GM21390 (cell line): ENCODE measurements at regions not wholly inside any gene's neighbourhood (a gene's known extent, or its start where the extent isn't known, plus 50 kb on each side); places are given as distances from the start of the nearest gene placed in this dataset.

Source experiments
- ATAC-seq: cut with Tn5 transposase; IDR thresholded peaks from one replicate; pipeline ENCODE4 v1.9.1; 2021; ENCODE audit not compliant: unreplicated experiment

DNA sequence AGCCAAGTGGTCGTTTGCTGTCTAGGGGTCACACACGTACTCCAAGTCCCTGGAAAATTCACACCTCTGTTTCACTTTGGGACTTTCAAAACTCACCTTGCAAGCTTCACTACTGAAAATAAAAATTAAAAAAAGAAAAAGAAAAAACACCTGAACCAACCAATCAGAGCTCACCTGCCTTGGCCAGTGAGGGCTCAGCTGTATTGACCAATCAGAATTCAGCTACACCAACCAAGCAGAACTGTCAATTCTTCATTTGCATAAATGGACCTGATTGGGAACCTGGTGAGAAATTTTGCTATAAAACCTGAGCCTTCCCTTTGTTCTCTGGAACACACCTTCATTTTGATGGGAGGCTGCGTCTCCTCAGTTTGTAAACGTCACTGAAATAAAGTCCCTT, 176.4 kb downstream of the TTC32 start:
- ATAC-seq = no peak

DNA sequence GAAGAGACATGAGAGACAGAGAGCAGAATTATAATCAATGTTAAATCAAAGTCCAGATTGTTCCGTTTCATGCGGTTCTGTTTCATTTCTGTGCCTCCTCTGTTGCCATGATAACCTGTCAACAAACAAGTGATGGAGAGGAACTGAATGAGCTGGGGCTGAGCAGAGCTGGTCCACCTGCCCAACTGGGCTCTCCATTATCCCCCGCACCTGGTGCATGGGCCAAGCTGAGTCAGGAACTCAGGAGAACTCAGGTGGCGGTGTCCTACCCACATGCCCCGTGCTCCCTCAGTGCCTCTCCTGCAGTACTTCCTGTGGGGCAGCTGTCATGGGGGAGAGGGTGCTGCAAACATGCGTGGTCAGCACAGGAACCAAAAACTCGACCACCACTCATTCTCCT, 178.8 kb downstream of the TTC32 start:
- ATAC-seq = no peak

DNA sequence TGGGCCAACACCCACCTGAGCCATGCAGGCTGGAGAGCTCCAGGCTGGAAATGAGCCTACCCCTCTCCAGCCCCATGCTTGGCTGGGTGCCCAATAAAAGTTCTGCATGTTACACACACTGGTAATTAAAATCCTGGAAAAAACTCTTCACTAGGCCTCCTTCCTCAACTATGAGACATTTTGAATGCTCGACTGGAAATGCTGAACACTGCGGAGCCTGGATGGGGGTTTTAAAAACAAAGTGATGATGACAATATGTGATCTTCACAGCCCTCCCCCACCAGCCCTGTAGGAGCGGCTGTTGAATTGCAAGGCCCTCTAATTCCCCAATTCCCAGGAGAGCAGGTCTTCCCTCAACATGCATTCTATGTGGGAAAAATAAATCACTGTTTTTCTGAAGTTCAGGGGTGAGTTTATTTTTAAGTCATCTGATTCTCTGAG, 179.2 kb downstream of the TTC32 start:
- no peak for ATAC-seq

DNA sequence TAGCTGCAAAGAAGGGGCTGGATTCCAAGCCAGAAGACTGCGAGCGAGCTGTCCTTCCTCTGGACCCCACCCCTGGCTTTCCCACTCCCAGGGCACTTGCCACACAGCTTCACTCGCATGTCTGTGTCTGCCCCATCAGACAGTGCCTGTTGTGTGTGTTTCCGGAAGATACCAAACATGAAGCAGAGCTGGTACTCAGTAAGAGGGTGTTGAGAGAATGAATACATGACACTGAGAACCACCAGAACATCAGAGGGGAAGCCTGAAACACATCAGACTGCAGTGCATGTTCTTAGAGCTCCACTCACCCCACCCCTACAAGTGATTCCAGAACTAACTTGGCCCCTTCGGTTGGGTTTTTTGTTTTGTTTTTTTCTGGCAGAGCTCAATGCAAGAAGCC, 181.5 kb downstream of the TTC32 start:
- no peak for ATAC-seq

DNA sequence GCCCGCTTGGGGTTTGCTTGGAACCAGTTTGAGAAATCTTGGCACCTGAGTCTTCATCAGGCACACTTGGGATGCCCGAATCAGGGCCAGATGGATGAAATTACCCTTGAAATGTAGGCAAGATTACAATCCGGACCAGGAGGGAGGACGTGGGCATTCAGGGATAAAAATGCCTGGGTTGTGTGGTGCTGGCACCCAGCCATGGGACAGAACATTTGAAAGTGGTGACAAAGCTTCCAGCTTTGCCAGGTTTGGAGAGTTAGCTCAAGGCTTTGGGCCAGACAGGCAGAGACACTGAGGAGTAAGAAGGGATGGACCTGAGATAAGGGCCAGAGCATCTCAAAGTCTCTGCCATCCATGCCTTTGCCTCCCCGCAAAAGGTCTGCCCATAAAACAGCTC, 182.2 kb downstream of the TTC32 start:
- no peak for ATAC-seq

DNA sequence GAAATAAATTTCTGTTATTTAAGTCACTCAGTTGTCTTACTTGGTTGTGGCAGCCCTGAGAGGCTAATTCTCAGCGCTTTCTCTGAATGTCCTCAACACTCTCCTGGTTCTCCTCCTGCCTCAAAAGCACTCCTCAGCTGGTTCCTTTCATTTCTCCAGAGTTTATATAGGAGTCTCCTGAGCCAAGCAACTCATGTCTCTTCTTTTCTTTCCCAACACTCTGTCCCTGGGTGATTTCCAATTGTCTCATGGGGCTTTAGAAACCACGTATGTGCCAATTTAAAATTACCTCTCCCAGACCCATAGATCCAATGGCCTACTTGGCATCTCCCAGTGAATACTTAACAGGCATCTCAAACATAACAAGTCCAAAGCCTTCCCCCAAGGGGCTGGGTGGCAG, 184.3 kb downstream of the TTC32 start:
- no peak for ATAC-seq

DNA sequence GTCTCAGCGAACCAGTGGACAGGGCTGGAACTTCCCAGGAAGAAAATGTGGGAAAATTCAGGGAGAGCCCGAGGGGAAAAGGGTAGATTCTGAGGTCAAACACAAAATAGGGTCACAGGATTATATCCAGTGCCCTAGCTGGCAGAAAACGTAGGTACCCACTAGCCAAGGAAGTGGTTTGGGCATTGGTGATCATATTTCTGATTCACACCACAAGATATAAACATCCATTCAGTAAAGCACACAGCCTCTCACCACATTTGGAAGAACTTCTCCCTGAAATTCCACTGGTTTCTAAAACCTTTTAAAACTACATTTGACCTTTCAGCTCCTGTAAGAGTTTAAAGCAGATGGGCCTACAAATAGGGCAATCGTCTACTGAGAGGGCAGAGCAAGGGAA, 186.9 kb downstream of the TTC32 start:
- no peak for ATAC-seq

DNA sequence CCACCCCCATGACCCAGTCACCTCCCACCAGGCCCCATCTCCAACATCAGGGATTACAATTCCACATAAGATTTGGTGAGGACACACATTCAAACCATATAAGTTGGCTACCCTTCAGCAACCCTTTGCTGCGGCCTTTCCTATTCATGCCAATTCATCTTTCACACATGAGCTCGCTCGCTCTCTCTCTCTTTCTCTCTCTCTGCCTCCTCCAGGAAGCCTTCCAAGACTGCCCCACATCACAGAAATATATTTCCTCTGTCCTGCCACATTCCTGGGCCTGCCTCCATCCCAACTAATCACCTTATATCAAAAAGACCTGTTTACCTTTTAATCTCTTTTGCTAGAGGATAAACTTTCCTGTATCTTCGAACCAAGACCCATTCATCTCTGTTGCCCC, 188.9 kb downstream of the TTC32 start:
- ATAC-seq = no peak

DNA sequence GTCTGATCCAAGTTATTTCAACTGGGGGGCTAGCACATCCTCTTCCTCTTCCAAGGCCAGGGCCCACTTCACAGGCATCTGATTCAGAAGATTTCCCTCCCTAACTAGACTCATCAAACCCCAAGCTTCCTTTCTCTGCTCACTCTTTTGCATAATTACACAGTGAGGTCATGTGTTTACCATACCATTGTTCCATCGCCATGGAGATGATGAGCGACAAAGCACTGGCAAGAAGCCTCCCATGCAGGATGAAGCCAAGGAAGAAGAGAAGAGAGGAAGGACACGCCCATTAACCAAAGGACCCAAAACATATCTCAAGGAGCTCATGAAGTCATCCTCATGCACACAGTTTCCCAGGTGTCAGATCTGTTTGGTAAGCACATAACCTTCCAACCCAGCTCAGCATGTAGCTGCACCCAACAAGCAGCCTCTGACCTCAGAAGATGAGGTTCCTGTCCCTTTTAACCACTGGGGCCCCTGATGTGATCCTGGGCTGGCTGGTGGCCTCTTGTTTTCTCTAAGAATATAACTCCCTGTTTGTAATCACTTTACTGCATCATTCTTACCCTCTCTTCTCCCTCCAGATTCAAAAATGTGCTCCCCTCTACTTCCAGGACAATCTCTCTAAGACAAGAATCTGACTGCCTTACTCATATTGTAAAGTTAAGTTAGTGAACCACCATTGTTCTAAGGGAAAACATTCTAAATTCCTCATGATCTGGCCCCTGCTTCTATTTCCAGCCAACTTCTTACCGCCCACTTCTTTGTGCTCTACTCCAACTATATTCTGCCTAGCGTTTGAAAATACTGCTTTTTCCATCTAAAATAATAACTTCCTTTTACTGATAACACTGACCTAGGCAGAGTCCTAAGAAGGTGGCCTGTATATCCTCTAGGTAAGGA, 190.1 kb downstream of the TTC32 start:
- no peak for ATAC-seq

DNA sequence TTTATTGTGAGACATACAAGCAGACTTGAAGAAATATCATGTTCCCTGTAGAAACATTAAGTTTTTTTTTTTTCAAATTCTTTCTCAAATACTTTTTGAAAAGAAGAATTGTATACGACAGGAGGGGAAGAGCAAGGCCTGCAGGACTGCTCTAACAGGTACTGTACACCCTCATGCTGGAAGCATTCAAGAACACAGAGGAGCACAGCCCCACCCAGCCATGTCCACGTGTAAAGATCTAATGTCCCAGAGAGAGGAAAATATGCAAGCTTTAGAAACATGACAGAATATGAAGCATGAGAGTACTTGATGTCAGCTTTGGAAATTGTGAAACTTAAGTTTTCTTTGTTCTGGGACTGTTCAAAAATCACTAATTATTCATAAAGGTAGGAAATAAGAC, 191.6 kb downstream of the TTC32 start:
- no peak for ATAC-seq

DNA sequence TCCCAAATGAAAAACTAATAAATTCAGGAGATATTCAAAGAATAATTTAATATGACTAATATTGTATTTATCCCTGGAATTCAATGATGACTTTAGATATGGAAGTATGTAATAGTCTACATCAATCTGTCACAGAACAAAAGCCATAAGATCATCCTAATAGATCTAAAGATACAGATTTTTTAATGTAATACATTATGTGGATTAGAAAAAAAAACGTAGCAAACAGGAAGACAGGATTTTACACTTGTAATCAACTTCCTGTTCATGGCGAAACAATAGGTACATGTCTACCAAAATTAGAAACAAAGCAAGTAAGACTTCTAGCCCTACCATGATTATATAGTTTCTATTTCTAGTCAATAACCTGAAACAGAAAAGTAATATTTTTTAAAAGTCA, 192.2 kb downstream of the TTC32 start:
- no peak for ATAC-seq

DNA sequence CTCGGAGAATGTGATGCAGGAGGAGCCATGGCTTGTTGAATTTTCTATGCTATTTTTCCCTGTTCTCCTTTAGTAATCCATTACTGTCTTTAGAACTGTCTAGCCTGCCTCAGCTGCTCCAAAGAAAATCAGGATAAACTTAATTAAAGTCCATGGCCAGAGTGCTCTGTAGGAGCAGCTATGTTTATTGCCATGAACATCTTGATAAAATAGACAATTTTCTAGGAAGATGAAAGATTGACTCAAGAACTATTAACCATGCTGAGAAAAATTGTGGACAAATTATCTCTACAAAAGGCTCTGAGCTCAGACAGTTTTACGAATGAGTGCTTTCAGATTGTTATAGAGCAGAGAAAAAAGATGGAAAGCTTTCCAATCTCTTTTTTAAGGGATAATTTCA, 193.0 kb downstream of the TTC32 start:
- no peak for ATAC-seq

DNA sequence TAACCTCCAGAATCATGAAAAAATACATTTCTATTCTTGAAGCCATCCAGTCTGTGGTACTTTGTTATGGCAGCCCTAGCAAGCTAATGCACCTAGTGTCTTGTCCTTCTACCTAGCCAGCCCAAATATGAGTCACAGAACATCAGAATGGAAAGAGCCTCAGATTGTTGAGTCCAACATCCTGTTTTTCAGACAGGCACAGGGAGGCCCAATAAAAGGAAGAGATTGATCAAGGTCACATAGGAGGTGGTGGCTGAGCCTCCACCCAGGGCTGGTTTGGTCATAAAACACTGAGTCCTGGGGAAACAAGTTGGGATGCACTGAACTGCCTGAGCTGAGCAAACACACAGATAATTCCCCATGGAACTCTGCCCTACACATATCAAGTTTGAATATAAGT, 195.5 kb downstream of the TTC32 start:
- ATAC-seq = no peak

DNA sequence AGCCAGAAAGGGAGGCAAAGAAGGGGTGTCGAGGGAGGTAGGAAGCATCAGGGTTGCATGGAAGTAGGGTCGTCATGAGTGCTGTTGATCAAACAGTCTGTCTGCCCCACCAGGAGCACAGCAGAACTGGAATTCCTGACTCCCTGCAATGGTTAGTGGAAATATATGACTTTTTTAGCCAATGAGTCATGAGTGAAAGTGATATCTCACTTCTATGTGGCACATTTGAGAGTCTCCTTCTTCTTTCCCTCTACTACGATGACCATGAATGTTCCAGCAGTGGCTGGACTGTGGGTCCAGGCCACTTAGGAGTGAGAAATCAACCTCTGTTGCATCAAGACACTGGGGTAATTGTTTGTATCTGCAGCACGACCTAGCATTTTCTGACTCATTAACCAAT, 199.5 kb downstream of the TTC32 start:
- ATAC-seq = no peak

DNA sequence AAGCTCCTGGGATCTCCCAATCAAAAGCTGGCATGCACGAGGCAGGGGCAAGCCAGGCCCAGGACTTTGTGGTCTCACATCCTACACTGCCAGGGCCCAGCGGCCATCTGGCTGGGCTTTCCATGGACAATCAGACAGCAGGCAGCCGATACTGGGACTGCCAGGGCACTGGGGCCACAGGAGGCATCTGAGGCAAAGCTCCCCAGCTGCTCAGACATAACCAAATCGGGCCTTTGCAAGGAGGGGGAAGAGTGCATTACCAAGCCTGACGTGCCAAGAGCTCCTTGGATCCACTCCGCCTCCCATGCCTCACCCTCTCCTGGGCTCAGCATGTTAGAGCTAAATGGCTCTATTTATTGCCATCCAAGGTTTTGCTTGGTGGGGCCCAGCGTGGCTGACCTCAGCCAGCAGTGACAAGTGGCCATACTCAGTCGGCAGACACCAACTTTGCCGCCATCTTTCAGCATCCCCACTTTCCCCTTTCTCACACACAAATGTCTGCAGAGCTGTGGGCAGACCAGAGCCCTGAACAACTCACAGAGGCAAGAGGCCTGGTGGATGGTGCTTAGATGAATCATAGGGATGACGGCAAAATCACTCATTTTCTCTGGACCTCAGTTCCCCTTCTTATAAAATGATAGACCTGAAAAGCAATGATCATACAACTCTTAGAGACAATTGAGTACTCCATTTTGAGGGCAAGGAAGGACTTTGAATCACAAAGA, 200.8 kb downstream of the TTC32 start:
- no peak for ATAC-seq

DNA sequence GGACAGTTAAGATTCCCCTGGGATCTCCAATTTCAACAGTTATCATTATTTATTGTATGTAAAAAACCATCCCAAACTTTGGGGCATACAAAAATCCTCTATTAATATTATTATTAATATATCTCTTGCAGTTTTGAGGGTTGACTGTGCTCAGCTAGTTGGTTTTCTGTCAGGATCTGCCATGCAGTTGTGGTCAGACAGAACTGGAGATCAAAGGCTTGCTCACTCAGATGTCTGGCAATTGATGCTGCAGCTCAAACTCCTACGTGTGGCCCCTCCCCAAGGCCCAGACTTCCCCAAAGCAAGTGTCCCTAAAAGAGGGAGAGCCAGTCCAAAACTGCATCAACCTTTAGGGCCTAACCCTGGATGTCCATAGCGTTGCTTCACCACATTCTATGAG, 204.7 kb downstream of the TTC32 start:
- no peak for ATAC-seq

DNA sequence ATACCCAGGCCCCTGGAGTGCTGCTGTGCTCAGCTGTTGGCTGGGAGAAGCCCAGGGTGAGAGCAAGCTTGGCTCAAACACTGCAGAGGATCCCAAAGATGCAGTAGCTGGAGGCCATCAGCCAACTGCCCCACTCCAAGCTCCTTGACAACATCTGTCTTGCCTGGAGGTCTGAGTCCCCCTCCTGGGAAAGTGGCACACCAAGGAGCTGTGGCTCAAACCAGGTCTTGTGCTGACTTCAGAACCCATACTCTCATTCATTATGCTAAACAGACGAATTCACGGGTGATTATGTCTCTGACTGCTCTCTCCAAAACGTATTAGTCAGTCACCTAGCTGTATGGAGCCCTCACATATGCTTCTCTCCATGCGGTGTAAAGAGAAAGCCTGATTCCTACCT, 206.1 kb downstream of the TTC32 start:
- ATAC-seq = no peak

DNA sequence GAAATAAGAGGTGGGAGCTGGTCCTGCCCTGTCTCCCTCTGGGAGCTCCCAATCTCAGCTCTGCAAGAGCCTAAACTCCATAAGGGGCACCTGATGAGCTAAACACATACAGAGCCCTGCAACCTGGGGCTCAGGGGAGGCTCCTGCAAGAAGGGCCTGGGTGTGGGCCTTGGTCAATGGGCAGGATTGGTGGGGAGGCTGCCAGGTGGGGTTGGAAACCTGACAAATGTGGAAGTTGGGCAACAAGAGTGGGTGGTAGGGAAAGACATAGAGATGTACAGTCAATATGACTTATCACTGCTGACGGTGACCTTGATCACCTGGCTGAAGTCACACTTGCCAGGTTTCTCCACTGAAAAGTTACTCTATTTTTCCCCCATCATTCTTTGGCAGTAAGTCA, 209.9 kb downstream of the TTC32 start:
- ATAC-seq = no peak

DNA sequence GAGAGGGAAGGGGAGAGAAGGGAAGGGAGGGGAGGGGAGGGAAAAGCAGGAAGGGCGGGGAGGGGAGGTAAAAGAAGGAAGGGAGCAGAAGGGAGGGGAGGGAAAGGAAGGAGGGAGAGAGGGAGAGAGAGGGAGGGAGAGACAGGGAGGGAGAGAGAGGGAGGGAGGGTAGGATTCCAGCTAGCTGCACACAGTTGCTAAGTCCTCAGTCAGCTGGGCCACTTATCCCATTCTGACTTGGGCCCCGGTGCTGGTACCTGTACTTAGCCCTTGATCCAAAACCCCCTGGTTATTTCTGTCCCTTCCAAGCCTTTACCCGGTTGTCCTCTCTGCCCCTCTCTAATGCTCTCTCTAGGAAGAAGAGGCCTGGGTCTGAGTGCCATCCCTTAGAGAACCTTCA, 211.4 kb downstream of the TTC32 start:
- no peak for ATAC-seq

DNA sequence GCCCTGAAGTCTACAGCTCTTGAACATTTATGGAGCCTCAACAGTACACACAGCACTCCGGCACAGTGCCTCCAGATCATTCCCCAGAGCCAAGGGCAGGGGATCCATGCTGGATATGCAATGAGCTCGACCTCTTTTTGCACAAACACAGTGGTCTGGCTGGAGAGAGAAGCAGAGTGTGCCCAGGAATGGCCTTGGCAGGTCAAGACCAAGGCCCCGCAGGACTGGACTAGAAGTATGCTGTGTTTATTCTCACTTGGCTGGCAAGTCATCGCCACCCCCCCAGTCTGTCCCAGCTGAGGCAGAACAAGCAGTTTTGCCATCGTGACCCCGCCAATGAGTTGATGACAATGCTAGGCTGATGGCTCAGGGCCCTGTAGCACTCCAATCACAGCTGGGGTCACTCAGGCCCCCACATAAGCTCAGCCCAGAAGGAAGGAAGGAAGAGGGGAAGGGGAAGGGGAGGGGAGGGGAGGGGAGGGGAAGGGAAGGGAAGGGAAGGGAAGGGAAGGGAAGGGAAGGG, 212.1 kb downstream of the TTC32 start:
- ATAC-seq = no peak

DNA sequence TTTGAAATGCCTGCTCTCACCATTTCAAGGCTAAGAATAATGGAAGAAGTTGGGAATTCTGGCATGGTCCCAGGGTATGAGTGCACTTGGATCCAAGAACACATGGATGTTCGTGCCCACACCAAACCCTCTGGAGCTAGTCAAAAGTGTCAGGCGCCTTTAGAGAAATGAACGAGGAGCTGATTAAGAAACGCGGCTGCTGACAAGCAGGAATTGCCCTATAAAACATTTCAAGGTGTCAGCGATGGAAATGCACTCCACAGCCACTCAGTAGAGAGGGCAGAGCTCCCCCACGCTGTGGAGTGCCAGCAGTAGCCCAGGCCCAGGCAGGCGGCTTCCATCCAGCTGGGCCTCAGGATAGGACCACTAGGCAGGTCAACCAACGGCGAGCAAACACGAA, 213.7 kb downstream of the TTC32 start:
- ATAC-seq = no peak

DNA sequence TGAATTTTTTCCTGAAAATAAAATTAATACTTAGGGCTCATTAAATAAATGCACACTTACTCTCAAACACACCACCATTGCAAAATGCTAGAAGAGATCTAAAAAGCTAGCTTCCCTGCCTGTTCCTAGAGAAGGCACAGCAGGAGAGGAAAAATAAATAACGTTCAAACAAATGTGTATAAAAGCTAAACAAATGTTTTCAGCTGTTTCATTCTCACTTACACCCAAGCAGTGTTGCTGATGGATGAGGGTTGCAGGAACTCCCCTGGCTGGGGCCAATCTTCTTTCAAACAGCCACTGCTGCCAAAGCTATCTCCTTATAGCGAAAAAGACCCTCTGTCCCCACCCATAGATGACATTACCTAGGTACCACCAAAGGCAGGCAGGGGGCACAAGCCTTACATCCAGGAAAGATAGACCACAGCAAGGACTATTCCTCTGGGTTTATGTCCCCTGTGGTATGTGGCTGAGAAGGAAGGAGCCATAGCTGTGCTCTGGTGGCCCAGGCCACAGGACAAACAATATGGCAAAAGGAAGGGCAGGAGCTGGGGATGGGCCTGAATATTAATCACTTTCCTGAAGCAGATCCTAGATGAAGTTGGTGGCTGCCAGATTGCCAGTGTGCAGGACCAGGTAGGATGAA, 214.6 kb downstream of the TTC32 start:
- no peak for ATAC-seq
